ENCODE measurements at regions not wholly inside any gene's neighbourhood (a gene's known extent, or its start where the extent isn't known, plus 50 kb on each side); places are given as distances from the start of the nearest gene placed in this dataset.

GRCh38 chr20:48558906-48559305, 268.9 kb downstream of the PREX1 start:
- no TSS peak for BruUV-seq (replicated peaks)
- 25% methylated on average over 4 of the region's 4 CpGs for WGBS (ENCODE audit: low lambda C conversion rate)
- Histone ChIP-seq H3K27me3 (ENCODE audit: control insufficient read depth in 1 of 2, insufficient read depth in 2 of 2, low read length in 2 of 2) (0 out of 5 replicates have a peak, but pooled peaks cover 0 to 6% of the 10 kb centered on the region in 2 experiments), H2AFZ (ENCODE audit: low read length) (no peak overlapping the region), H3K27ac (ENCODE audit: extremely low read length, insufficient read depth, low read length) (no peak overlapping the region), H3K9me3 (ENCODE audit: low read length) (no peaks in the 10 kb centered on the region), H3K9ac (ENCODE audit: insufficient read depth, low read depth, low read length) (no peak overlapping the region), H3K4me1 (ENCODE audit: insufficient read depth, low read length) (no peaks in the 10 kb centered on the region), H3K4me2 (ENCODE audit: low read depth, low read length) (no peak overlapping the region), H4K20me1 (ENCODE audit: insufficient read depth, low read length) (no peaks in the 10 kb centered on the region), H3K4me3 (replicated peaks in 1 of 3; ENCODE audit: insufficient read depth in 1 of 3, low read depth in 2 of 3, low read length in 3 of 3) (no peak overlapping the region), H3K79me2 (ENCODE audit: insufficient read depth, low read length) (no peaks in the 10 kb centered on the region), H3K36me3 (replicated peaks in 1 of 2; ENCODE audit: control insufficient read depth in 1 of 2, insufficient read depth in 2 of 2, low read length in 2 of 2) (no peaks in the 10 kb centered on the region)
- TF ChIP-seq SIN3B (IDR thresholded peaks at IDR 0.05; ENCODE audit: low read length), result no peak
- TF ChIP-seq CENPBD1 (CRISPR knock-in tag; IDR thresholded peaks at IDR 0.05; ENCODE audit: borderline replicate concordance, low read depth), result no peak
- TF ChIP-seq HBP1 (CRISPR knock-in tag; IDR thresholded peaks at IDR 0.05; ENCODE audit: low read depth), result no peak
- no peak for TF ChIP-seq ZBTB34 (CRISPR knock-in tag; IDR thresholded peaks at IDR 0.05)
- no peak for TF ChIP-seq ZNF234 (CRISPR knock-in tag; conservative IDR thresholded peaks at IDR 0.05)
- TF ChIP-seq ZNF777 (CRISPR knock-in tag; IDR thresholded peaks at IDR 0.05), result no peak
- no peak for TF ChIP-seq HOMEZ (CRISPR knock-in tag; IDR thresholded peaks at IDR 0.05; ENCODE audit: low read depth)
- no peak for TF ChIP-seq NR3C1 (CRISPR knock-in tag; IDR thresholded peaks at IDR 0.05)
- TF ChIP-seq SNAI1 (CRISPR knock-in tag; IDR thresholded peaks at IDR 0.05; ENCODE audit: borderline replicate concordance), result no peak
- no peak for TF ChIP-seq ZNF280B (CRISPR knock-in tag; IDR thresholded peaks at IDR 0.05; ENCODE audit: borderline replicate concordance)
- TF ChIP-seq EEA1 (CRISPR knock-in tag; IDR thresholded peaks at IDR 0.05; ENCODE audit: borderline replicate concordance), result no peak
- no peak for TF ChIP-seq DPF2 (CRISPR knock-in tag; IDR thresholded peaks at IDR 0.05; ENCODE audit: borderline replicate concordance, low read depth)
- no peak for TF ChIP-seq ZMYM4 (CRISPR knock-in tag; IDR thresholded peaks at IDR 0.05)
- no peak for TF ChIP-seq ZNF883 (CRISPR knock-in tag; IDR thresholded peaks at IDR 0.05; ENCODE audit: not compliant biosample characterization)
- TF ChIP-seq ZNF713 (CRISPR knock-in tag; IDR thresholded peaks at IDR 0.05), result no peak
- no peak for TF ChIP-seq ARID3A (IDR thresholded peaks at IDR 0.05; ENCODE audit: low read depth, low read length)
- TF ChIP-seq ZNF256 (CRISPR knock-in tag; conservative IDR thresholded peaks at IDR 0.05), result no peak
- no peak for FAIRE-seq
- DNase-seq (ENCODE audit: low spot score), result no peak
- no peak for ATAC-seq
- intact Hi-C loops (cut with micrococcal nuclease; ENCODE audit: unreplicated experiment), result no loop called here
- in situ Hi-C loops (cut with HindIII; ENCODE audit: extremely low pct_ligation_motif_present, low pct_unique_long_range_greater_than_20kb), result no loop called here
- ChIA-PET POLR2A (no interaction called here), CTCF (ENCODE audit: low intra/inter-chr PET ratio, low total read pairs) (no interaction called here)
